ENCODE measurements at regions not wholly inside any gene's neighbourhood (a gene's known extent, or its start where the extent isn't known, plus 50 kb on each side); places are given as distances from the start of the nearest gene placed in this dataset.

GRCh38 chr3:76177610-76178009 lies 392.3 kb upstream of the ZNF717 start:
- no peaks in the 10 kb centered on the region for H3K27me3 ChIP-seq
- no peaks in the 10 kb centered on the region for H3K36me3 ChIP-seq
- H3K9ac ChIP-seq: no peak overlapping the region

GRCh38 chr3:76178412-76178811 lies 393.1 kb upstream of the ZNF717 start:
- no peak overlapping the region for H3K9ac ChIP-seq
- H3K27ac ChIP-seq: no peak overlapping the region
- H3K4me2 ChIP-seq: no peak overlapping the region
- 0 out of 20 replicates have a peak, but pooled peaks cover 0 to 9% (median 0%) of the 10 kb centered on the region in 10 experiments for H3K4me1 ChIP-seq
- H3K36me3 ChIP-seq: no peaks in the 10 kb centered on the region
- H4K20me1 ChIP-seq: no peaks in the 10 kb centered on the region
- no peaks in the 10 kb centered on the region for H3K27me3 ChIP-seq
- H3K9me3 ChIP-seq (replicated peaks in 1 of 11): peaks cover 7 to 79% (median 52%) of the 10 kb centered on the region in 11 experiments; a peak in 18 of 22 replicates
- H3K4me3 ChIP-seq: no peak overlapping the region
- no peak for TF ChIP-seq Cebpa-rat (IDR thresholded peaks at IDR 0.05)

More at GRCh38 chr3:76177610-76178009, 392.3 kb upstream of the ZNF717 start:
- H3K4me1 ChIP-seq: 0 out of 20 replicates have a peak, but pooled peaks cover 0 to 9% (median 0%) of the 10 kb centered on the region in 10 experiments
- no peaks in the 10 kb centered on the region for H4K20me1 ChIP-seq
- H3K4me2 ChIP-seq: no peak overlapping the region
- no peak overlapping the region for H3K27ac ChIP-seq
- TF ChIP-seq Cebpa-rat (IDR thresholded peaks at IDR 0.05): no peak
- peaks cover 7 to 73% (median 51%) of the 10 kb centered on the region in 11 experiments; a peak in 18 of 22 replicates for H3K9me3 ChIP-seq (replicated peaks in 1 of 11)
- H3K4me3 ChIP-seq: no peak overlapping the region

GRCh38 chr3:76181213-76181612 lies 395.9 kb upstream of the ZNF717 start:
- Histone ChIP-seq H3K9me3 (replicated peaks in 1 of 11) (peaks cover 8 to 72% (median 42%) of the 10 kb centered on the region in 11 experiments; a peak in 18 of 22 replicates), H4K20me1 (no peaks in the 10 kb centered on the region), H3K27me3 (no peaks in the 10 kb centered on the region), H3K9ac (no peak overlapping the region), H3K4me3 (no peak overlapping the region), H3K4me1 (0 out of 20 replicates have a peak, but pooled peaks cover 0 to 9% (median 0%) of the 10 kb centered on the region in 10 experiments), H3K36me3 (0 out of 22 replicates have a peak, but pooled peaks cover 0 to 4% (median 0%) of the 10 kb centered on the region in 11 experiments), H3K4me2 (no peak overlapping the region), H3K27ac (no peak overlapping the region)
- no peak for TF ChIP-seq Cebpa-rat (IDR thresholded peaks at IDR 0.05)

- TF ChIP-seq Cebpa-rat (IDR thresholded peaks at IDR 0.05): no peak
- peak overlapping the region in 4 of 11 experiments; percentile 14 to 78 (median 66); a peak in 3 of 22 replicates for H3K27ac ChIP-seq
- H4K20me1 ChIP-seq: no peaks in the 10 kb centered on the region
- peaks cover 17 to 62% (median 52%) of the 10 kb centered on the region in 10 experiments for H3K4me1 ChIP-seq
- peaks cover 15 to 76% (median 57%) of the 10 kb centered on the region in 11 experiments for H3K9me3 ChIP-seq (replicated peaks in 1 of 11)
- no peak overlapping the region; a peak in 2 of 20 replicates for H3K4me3 ChIP-seq
- peaks cover 0 to 17% (median 0%) of the 10 kb centered on the region in 11 experiments; a peak in 6 of 22 replicates for H3K36me3 ChIP-seq
- H3K9ac ChIP-seq: no peak overlapping the region
- no peaks in the 10 kb centered on the region for H3K27me3 ChIP-seq
- peak overlapping the region in 4 of 11 experiments; percentile 6 to 80 (median 69); a peak in 8 of 22 replicates for H3K4me2 ChIP-seq
Measured at GRCh38 chr3:76198086-76198485, 412.7 kb upstream of the ZNF717 start.

- peaks cover 17 to 75% (median 55%) of the 10 kb centered on the region in 10 experiments for H3K4me1 ChIP-seq
Measured at GRCh38 chr3:76199382-76199781, 414.0 kb upstream of the ZNF717 start.

GRCh38 chr3:76203578-76203977 lies 418.2 kb upstream of the ZNF717 start:
- peaks cover 0 to 27% (median 6%) of the 10 kb centered on the region in 11 experiments; a peak in 6 of 22 replicates for H3K36me3 ChIP-seq
- H3K9ac ChIP-seq: no peak overlapping the region
- no peak for TF ChIP-seq Cebpa-rat (IDR thresholded peaks at IDR 0.05)
- H3K4me2 ChIP-seq: peak overlapping the region in 5 of 11 experiments; percentile 52 to 69 (median 65); a peak in 7 of 22 replicates
- no peaks in the 10 kb centered on the region for H4K20me1 ChIP-seq
- peaks cover 17 to 71% (median 50%) of the 10 kb centered on the region in 10 experiments for H3K4me1 ChIP-seq
- peaks cover 12 to 79% (median 60%) of the 10 kb centered on the region in 11 experiments for H3K9me3 ChIP-seq (replicated peaks in 1 of 11)
- no peaks in the 10 kb centered on the region for H3K27me3 ChIP-seq
- peak overlapping the region in 2 of 11 experiments; percentile 12 to 54; a peak in 2 of 22 replicates for H3K27ac ChIP-seq
- H3K4me3 ChIP-seq: peak overlapping the region in 1 of 10 experiments; percentile 17; a peak in 1 of 20 replicates

More at GRCh38 chr3:76199382-76199781, 414.0 kb upstream of the ZNF717 start:
- peak overlapping the region in 10 of 11 experiments; percentile 30 to 78 (median 62); a peak in 17 of 22 replicates for H3K27ac ChIP-seq
- H3K4me2 ChIP-seq: peak overlapping the region; percentile 63 to 80 (median 69)
- TF ChIP-seq Cebpa-rat (IDR thresholded peaks at IDR 0.05): no peak
- H3K9ac ChIP-seq: peak overlapping the region in 4 of 11 experiments; percentile 6 to 43 (median 32); a peak in 6 of 22 replicates
- peak overlapping the region in 3 of 10 experiments; percentile 10 to 30 (median 27); a peak in 5 of 20 replicates for H3K4me3 ChIP-seq
- H3K36me3 ChIP-seq: peaks cover 0 to 25% (median 0%) of the 10 kb centered on the region in 11 experiments; a peak in 6 of 22 replicates
- H3K27me3 ChIP-seq: no peaks in the 10 kb centered on the region
- H4K20me1 ChIP-seq: no peaks in the 10 kb centered on the region
- peaks cover 15 to 79% (median 60%) of the 10 kb centered on the region in 11 experiments for H3K9me3 ChIP-seq (replicated peaks in 1 of 11)

- H3K9ac ChIP-seq: no peak overlapping the region
- H3K36me3 ChIP-seq: peaks cover 0 to 32% (median 6%) of the 10 kb centered on the region in 11 experiments; a peak in 6 of 22 replicates
- H4K20me1 ChIP-seq: no peaks in the 10 kb centered on the region
- H3K27me3 ChIP-seq: no peaks in the 10 kb centered on the region
- no peak for TF ChIP-seq Cebpa-rat (IDR thresholded peaks at IDR 0.05)
- H3K27ac ChIP-seq: no peak overlapping the region
- H3K9me3 ChIP-seq (replicated peaks in 1 of 11): peaks cover 15 to 89% (median 76%) of the 10 kb centered on the region in 11 experiments
- H3K4me3 ChIP-seq: peak overlapping the region in 2 of 10 experiments; percentile 1 to 32; a peak in 2 of 20 replicates
- no peak overlapping the region for H3K4me2 ChIP-seq
- peaks cover 0 to 43% (median 23%) of the 10 kb centered on the region in 10 experiments; a peak in 16 of 20 replicates for H3K4me1 ChIP-seq
Measured at GRCh38 chr3:76206346-76206745, 421.0 kb upstream of the ZNF717 start.

- Histone ChIP-seq H3K9me3 (replicated peaks in 1 of 11) (peaks cover 31 to 79% (median 64%) of the 10 kb centered on the region in 11 experiments), H3K27ac (no peak overlapping the region), H3K4me1 (no peaks in the 10 kb centered on the region), H3K36me3 (peaks cover 0 to 14% (median 0%) of the 10 kb centered on the region in 11 experiments; a peak in 4 of 22 replicates), H4K20me1 (no peaks in the 10 kb centered on the region), H3K4me3 (no peak overlapping the region), H3K9ac (no peak overlapping the region), H3K4me2 (no peak overlapping the region), H3K27me3 (no peaks in the 10 kb centered on the region)
- TF ChIP-seq Cebpa-rat (IDR thresholded peaks at IDR 0.05): no peak
Measured at GRCh38 chr3:76212679-76213078, 427.3 kb upstream of the ZNF717 start.

- no peak overlapping the region for H3K4me2 ChIP-seq
- H3K4me3 ChIP-seq: no peak overlapping the region
- no peaks in the 10 kb centered on the region for H3K36me3 ChIP-seq
- TF ChIP-seq Cebpa-rat (IDR thresholded peaks at IDR 0.05): no peak
- no peaks in the 10 kb centered on the region for H4K20me1 ChIP-seq
- no peak overlapping the region for H3K27ac ChIP-seq
- no peak overlapping the region for H3K9ac ChIP-seq
- H3K27me3 ChIP-seq: no peaks in the 10 kb centered on the region
- H3K4me1 ChIP-seq: no peaks in the 10 kb centered on the region
- peaks cover 11 to 72% (median 40%) of the 10 kb centered on the region in 11 experiments; a peak in 18 of 22 replicates for H3K9me3 ChIP-seq (replicated peaks in 1 of 11)
Measured at GRCh38 chr3:76222201-76222600, 436.9 kb upstream of the ZNF717 start.

Data from BLaER1 treated with 17β-estradiol and CSF1 and Interleukin-3, amounts not matched to agents 10 nM and 100 nM (cell line).